GM21390 (cell line): ENCODE measurements at regions not wholly inside any gene's neighbourhood (a gene's known extent, or its start where the extent isn't known, plus 50 kb on each side); places are given as distances from the start of the nearest gene placed in this dataset.
"Not testable (repeated sequence)": the region's sequence is repeated elsewhere in the genome, so short reads cannot be mapped to it uniquely, and the experiment has no call there.

Experiments used
- ATAC-seq: cut with Tn5 transposase; IDR thresholded peaks from one replicate; pipeline ENCODE4 v1.9.1; 2021; ENCODE audit not compliant: unreplicated experiment

- ATAC-seq, result no peak
Measured at GRCh38 chr22:22345781-22346180, 101.2 kb downstream of the VPREB1 start.

GRCh38 chr22:22346401-22347107 is 102.0 kb downstream of the VPREB1 start:
- no peak for ATAC-seq

- no peak for ATAC-seq
Measured at GRCh38 chr22:22348127-22348814, 103.7 kb downstream of the VPREB1 start.

GRCh38 chr22:22348815-22349454 is 104.3 kb downstream of the VPREB1 start:
- ATAC-seq, result no peak

GRCh38 chr22:22349455-22349836 is 104.9 kb downstream of the VPREB1 start:
- ATAC-seq, result no peak

GRCh38 chr22:22351366-22351765 is 106.8 kb downstream of the VPREB1 start:
- ATAC-seq, result no peak

- no peak for ATAC-seq
Measured at GRCh38 chr22:22352371-22352999, 107.9 kb downstream of the VPREB1 start.

- ATAC-seq, result no peak
Measured at GRCh38 chr22:22355096-22355834, 110.7 kb downstream of the VPREB1 start.

- ATAC-seq, result no peak
Measured at GRCh38 chr22:22357024-22357883, 112.7 kb downstream of the VPREB1 start.

GRCh38 chr22:22358152-22358551 is 113.6 kb downstream of the VPREB1 start:
- ATAC-seq, result no peak

- no peak for ATAC-seq
Measured at GRCh38 chr22:22358686-22359085, 114.1 kb downstream of the VPREB1 start.

- no peak for ATAC-seq
Measured at GRCh38 chr22:22359465-22359864, 114.9 kb downstream of the VPREB1 start.

GRCh38 chr22:22360014-22360413 is 115.4 kb downstream of the VPREB1 start:
- no peak for ATAC-seq

GRCh38 chr22:22362311-22362710 is 117.7 kb downstream of the VPREB1 start:
- ATAC-seq, result no peak

GRCh38 chr22:22362936-22363335 is 118.3 kb downstream of the VPREB1 start:
- no peak for ATAC-seq

GRCh38 chr22:22364207-22364606 is 119.6 kb downstream of the VPREB1 start:
- no peak for ATAC-seq

- no peak for ATAC-seq
Measured at GRCh38 chr22:22366537-22366936, 122.0 kb downstream of the VPREB1 start.

- no peak for ATAC-seq
Measured at GRCh38 chr22:22368516-22368915, 123.9 kb downstream of the VPREB1 start.

GRCh38 chr22:22369219-22369963 is 124.8 kb downstream of the VPREB1 start:
- ATAC-seq, result not testable (repeated sequence)

- ATAC-seq, result no peak
Measured at GRCh38 chr22:22369964-22370270, 125.3 kb downstream of the VPREB1 start.
